Psoas muscle (tissue), 7 donors: ENCODE measurements at regions not wholly inside any gene's neighbourhood (a gene's known extent, or its start where the extent isn't known, plus 50 kb on each side); places are given as distances from the start of the nearest gene placed in this dataset.

Experiments
- ATAC-seq, 4 donors: fragments of 200-7000 bp; cut with Tn5 transposase; one replicate each; pipeline ENCODE4 v1.9.1; 2020; ENCODE audit warnings: moderate library complexity in 3 of 4, mild to moderate bottlenecking in 2 of 4
- DNase-seq, 2 donors: peaks; one replicate each; pipeline ENCODE4 v3.0.0-alpha.2; 2020
- H3K27ac ChIP-seq: fragments of 200-600 bp; one replicate; pipeline ENCODE4 v1.8.0; 2022
- H3K27me3 ChIP-seq, 3 donors: fragments of 200-600 bp in 1 of 3; one replicate each; pipeline versions ENCODE4 v1.6.1 to v1.8.0; 2013 to 2022; ENCODE audit warnings: low read length in 2 of 3, mild to moderate bottlenecking in 2 of 3, moderate library complexity in 1 of 3; ENCODE audit not compliant: insufficient read depth in 3 of 3
- H3K36me3 ChIP-seq, 2 donors: fragments of 200-600 bp in 1 of 2; one replicate each; pipeline versions ENCODE4 v1.6.1 to v1.8.0; 2013 to 2022; ENCODE audit warnings: low read depth in 1 of 2, mild to moderate bottlenecking in 1 of 2, moderate library complexity in 1 of 2; ENCODE audit not compliant: insufficient read depth in 1 of 2
- H3K4me1 ChIP-seq: fragments of 200-600 bp; one replicate; pipeline ENCODE4 v1.8.0; 2022
- H3K4me3 ChIP-seq: fragments of 200-600 bp; one replicate; pipeline ENCODE4 v1.8.0; 2022; ENCODE audit warnings: mild to moderate bottlenecking
- H3K9me3 ChIP-seq: fragments of 200-600 bp; one replicate; pipeline ENCODE4 v1.8.0; 2022
- WGBS, 3 donors: extraction: QIAGEN DNeasy Blood & Tissue Kit; methylation state at CpG; one replicate each; pipeline versions ENCODE4 v1.1.6 to v1.1.7; 2013; 5-methylcytosine and 5-hydroxymethylcytosine counted together
- intact Hi-C, 2 donors: fragments of 100-400 bp; cut with DNase I; formaldehyde crosslinking; loops; one replicate each; pipeline versions ENCODE4 v1.11.0 to v1.14.2; 2022
- TF ChIP-seq, protein P1 (sequence below): fragments of 200-600 bp; IDR thresholded peaks from one replicate; pipeline ENCODE4 v1.8.0; 2022; ENCODE audit warnings: antibody characterized with exemption
- donor health status: healthy with polysubstance abuse.
- donor health status: DM: no; HTN: no; CAD: no; lungs with moderate emphysema.
- donor health status: Bipolar disorder and iron deficiency.
- donor health status: healthy.
- donor health status: DM: yes; HTN: yes; CAD: no.
- donor health status: DM: no; HTN: no; CAD: no.
- donor health status: DM: yes; HTN: yes; CAD: no.

- no peaks in the 10 kb centered on the region for H3K9me3 ChIP-seq
Observed at GRCh38 chr20:39756828-39757227, 794.7 kb downstream of the DHX35 start.

DNA sequence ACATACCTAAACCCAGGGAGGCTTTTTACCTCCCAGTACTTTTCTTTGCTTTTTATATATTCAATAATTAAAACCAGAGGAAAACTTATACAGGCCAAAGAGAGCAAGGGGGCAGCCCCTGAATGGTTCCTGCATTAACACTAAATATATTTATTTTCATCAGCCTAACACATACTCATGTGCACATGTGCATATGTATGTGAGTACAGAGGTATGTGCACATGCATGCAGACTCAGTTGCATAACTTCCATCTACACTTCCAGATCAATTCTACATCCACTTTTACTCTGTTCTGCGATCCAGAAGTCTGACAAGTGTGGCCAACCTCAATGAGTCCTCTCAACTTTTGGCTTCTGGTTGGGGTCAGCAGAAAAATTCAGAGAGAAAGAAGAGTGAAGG, 794.2 kb downstream of the DHX35 start:
- DNase-seq (no peak), ATAC-seq (no peak)
- Histone ChIP-seq H3K9me3 (no peaks in the 10 kb centered on the region), H3K4me1 (no peaks in the 10 kb centered on the region), H3K4me3 (no peak overlapping the region), H3K27me3 (peaks cover 0 to 4% (median 0%) of the 10 kb centered on the region in 3 donors), H3K36me3 (no peaks in the 10 kb centered on the region), H3K27ac (no peak overlapping the region)
- intact Hi-C loops, result no loop called here
- 83 to 100% (median 94%) methylated on average over 1 of the region's 1 CpG for WGBS, 3 donors
- TF ChIP-seq, protein P1, sequence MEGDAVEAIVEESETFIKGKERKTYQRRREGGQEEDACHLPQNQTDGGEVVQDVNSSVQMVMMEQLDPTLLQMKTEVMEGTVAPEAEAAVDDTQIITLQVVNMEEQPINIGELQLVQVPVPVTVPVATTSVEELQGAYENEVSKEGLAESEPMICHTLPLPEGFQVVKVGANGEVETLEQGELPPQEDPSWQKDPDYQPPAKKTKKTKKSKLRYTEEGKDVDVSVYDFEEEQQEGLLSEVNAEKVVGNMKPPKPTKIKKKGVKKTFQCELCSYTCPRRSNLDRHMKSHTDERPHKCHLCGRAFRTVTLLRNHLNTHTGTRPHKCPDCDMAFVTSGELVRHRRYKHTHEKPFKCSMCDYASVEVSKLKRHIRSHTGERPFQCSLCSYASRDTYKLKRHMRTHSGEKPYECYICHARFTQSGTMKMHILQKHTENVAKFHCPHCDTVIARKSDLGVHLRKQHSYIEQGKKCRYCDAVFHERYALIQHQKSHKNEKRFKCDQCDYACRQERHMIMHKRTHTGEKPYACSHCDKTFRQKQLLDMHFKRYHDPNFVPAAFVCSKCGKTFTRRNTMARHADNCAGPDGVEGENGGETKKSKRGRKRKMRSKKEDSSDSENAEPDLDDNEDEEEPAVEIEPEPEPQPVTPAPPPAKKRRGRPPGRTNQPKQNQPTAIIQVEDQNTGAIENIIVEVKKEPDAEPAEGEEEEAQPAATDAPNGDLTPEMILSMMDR, result no peak

More at GRCh38 chr20:39756828-39757227, 794.7 kb downstream of the DHX35 start:
- no peaks in the 10 kb centered on the region for H3K4me1 ChIP-seq
- H3K4me3 ChIP-seq, result no peak overlapping the region
- no peaks in the 10 kb centered on the region for H3K36me3 ChIP-seq
- no peak overlapping the region for H3K27ac ChIP-seq
- peaks cover 0 to 3% (median 0%) of the 10 kb centered on the region in 3 donors for H3K27me3 ChIP-seq
- TF ChIP-seq, protein P1, result no peak
- DNase-seq (no peak), ATAC-seq (no peak)
- intact Hi-C loops, result no loop called here

GRCh38 chr20:39752262-39752876, 790.2 kb downstream of the DHX35 start:
- Histone ChIP-seq H3K27ac (no peak overlapping the region), H3K4me1 (no peaks in the 10 kb centered on the region), H3K4me3 (no peak overlapping the region), H3K36me3 (no peaks in the 10 kb centered on the region), H3K27me3 (peaks cover 0 to 4% (median 0%) of the 10 kb centered on the region in 3 donors), H3K9me3 (peaks cover 8% of the 10 kb centered on the region)
- 58 to 76% (median 64%) methylated on average over 4 of the region's 4 CpGs for WGBS, 3 donors
- TF ChIP-seq, protein P1, result no peak
- ATAC-seq (no peak), DNase-seq (no peak)
- intact Hi-C loops, result no loop called here

DNA sequence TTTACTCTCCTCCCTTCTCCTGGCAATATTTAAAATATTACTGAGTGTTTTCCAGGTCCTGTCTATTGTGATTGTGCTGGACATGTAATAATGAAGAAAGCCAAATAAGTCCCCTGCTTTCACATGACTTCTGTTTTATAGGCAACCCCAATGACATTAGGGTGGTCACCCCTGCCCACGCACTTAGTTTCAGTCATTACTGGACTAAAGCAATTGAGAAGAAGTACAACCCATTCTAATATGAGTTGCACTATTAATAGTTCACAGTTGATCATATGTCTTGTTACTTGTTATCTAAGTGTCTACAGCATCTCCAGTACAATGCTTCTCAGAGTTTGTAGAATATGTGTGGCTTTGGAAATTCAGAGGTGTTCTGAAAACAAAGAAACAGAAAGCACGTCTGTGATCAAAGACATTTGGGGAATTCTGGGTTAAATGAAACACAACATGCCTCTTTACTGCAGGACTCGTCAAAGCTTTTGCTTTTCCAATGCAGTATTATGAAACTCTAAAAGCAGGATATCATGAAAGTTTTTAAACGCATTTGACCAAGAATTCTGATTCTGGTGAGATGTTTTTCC, 789.5 kb downstream of the DHX35 start:
- 85 to 87% (median 86%) methylated on average over 4 of the region's 4 CpGs for WGBS, 3 donors
- no peak overlapping the region for H3K4me3 ChIP-seq
- ATAC-seq, result no peak

More for the DNA sequence above, 789.5 kb downstream of the DHX35 start:
- no peaks in the 10 kb centered on the region for H3K36me3 ChIP-seq
- TF ChIP-seq, protein P1, result no peak
- no peak overlapping the region for H3K27ac ChIP-seq
- DNase-seq, result no peak
- no peaks in the 10 kb centered on the region for H3K4me1 ChIP-seq
- peaks cover 0 to 4% (median 0%) of the 10 kb centered on the region in 3 donors for H3K27me3 ChIP-seq
- intact Hi-C loops, result no loop called here
- H3K9me3 ChIP-seq, result peaks cover 8% of the 10 kb centered on the region
